HEK293 (cell line): ENCODE measurements at regions not wholly inside any gene's neighbourhood (a gene's known extent, or its start where the extent isn't known, plus 50 kb on each side); places are given as distances from the start of the nearest gene placed in this dataset.

Source experiments
- CTCF ChIA-PET: fragments of 350-600 bp; formaldehyde crosslinking; extraction: SDS; loops from one replicate; lab custom pipeline; 2021; ENCODE audit warnings: antibody characterized with exemption; lab: Yijun Ruan, JAX
- POLR2A ChIA-PET: fragments of 300-600 bp; formaldehyde crosslinking; extraction: SDS; loops from one replicate; lab custom pipeline; 2020; ENCODE audit warnings: antibody characterized with exemption, inconsistent platforms; lab: Yijun Ruan, JAX
- H3K27ac ChIP-seq: fragments of 200-500 bp; sonication (Bioruptor generic); 2 replicates; pipeline ENCODE4 v1.5.1; 2014; ENCODE audit warnings: low read depth, low read length, control low read depth, inconsistent platforms; ENCODE audit errors: extremely low read depth
- H3K36me3 ChIP-seq, 2 experiments: fragments of 200-500 bp in 1 of 2; sonication (Bioruptor generic) in 1 of 2; 1 replicate in 1 of 2; 2 replicates in 1 of 2; pipeline ENCODE4 v1.5.1; 2014 to 2017; ENCODE audit warnings: inconsistent platforms in 2 of 2, low read length in 2 of 2; ENCODE audit not compliant: control insufficient read depth in 2 of 2, insufficient read depth in 1 of 2
- H3K4me1 ChIP-seq: fragments of 200-500 bp; sonication (Bioruptor generic); 2 replicates; pipeline ENCODE4 v1.5.1; 2014; ENCODE audit warnings: mild to moderate bottlenecking, low read length, inconsistent platforms; ENCODE audit not compliant: control insufficient read depth, insufficient read depth
- H3K4me3 ChIP-seq: 2 replicates; pipeline ENCODE4 v1.5.1; 2011; ENCODE audit warnings: low read depth, mild to moderate bottlenecking, control low read depth, low read length, moderate library complexity
- H3K9me3 ChIP-seq: fragments of 200-500 bp; sonication (Bioruptor generic); 2 replicates; pipeline ENCODE4 v1.5.1; 2014; ENCODE audit warnings: low read depth, low read length, inconsistent platforms; ENCODE audit not compliant: control insufficient read depth, insufficient read depth
- BCL11A ChIP-seq: fragments of 450-650 bp; formaldehyde crosslinking; IDR thresholded peaks from 2 replicates; pipeline ENCODE4 v1.5.1; 2016; ENCODE audit warnings: low read depth, missing biosample characterization, missing genetic modification characterization
- BCL11B ChIP-seq: fragments of 450-650 bp; formaldehyde crosslinking; IDR thresholded peaks from 2 replicates; pipeline ENCODE4 v1.5.1; 2016; ENCODE audit warnings: low read depth, missing biosample characterization, missing genetic modification characterization
- GLI4 ChIP-seq: fragments of 450-650 bp; formaldehyde crosslinking; IDR thresholded peaks from 2 replicates; pipeline ENCODE4 v1.5.1; 2016; ENCODE audit warnings: missing biosample characterization, missing genetic modification characterization
- HOXA7 ChIP-seq: sonication (generic); formaldehyde crosslinking; IDR thresholded peaks from 2 replicates; pipeline ENCODE4 v1.8.1; 2022; ENCODE audit warnings: missing genetic modification reagents, borderline replicate concordance
- KLF7 ChIP-seq: fragments of 450-650 bp; formaldehyde crosslinking; IDR thresholded peaks from 2 replicates; pipeline ENCODE4 v1.5.1; 2016; ENCODE audit warnings: missing biosample characterization, missing genetic modification characterization, borderline replicate concordance
- KLF8 ChIP-seq: fragments of 450-650 bp; formaldehyde crosslinking; IDR thresholded peaks from 2 replicates; pipeline ENCODE4 v1.5.1; 2016; ENCODE audit warnings: missing biosample characterization, missing genetic modification characterization
- RBAK ChIP-seq: fragments of 450-650 bp; formaldehyde crosslinking; IDR thresholded peaks from 2 replicates; pipeline ENCODE4 v1.5.1; 2016; ENCODE audit warnings: missing biosample characterization, missing genetic modification characterization
- ZIC2 ChIP-seq: fragments of 450-650 bp; formaldehyde crosslinking; IDR thresholded peaks from 2 replicates; pipeline ENCODE4 v1.5.1; 2016; ENCODE audit warnings: missing biosample characterization, missing genetic modification characterization
- ZNF114 ChIP-seq: fragments of 450-650 bp; formaldehyde crosslinking; IDR thresholded peaks from 2 replicates; pipeline ENCODE4 v1.5.0; 2017; ENCODE audit warnings: missing biosample characterization, missing genetic modification characterization
- ZNF155 ChIP-seq: fragments of 450-650 bp; formaldehyde crosslinking; IDR thresholded peaks from 2 replicates; pipeline ENCODE4 v1.5.1; 2016; ENCODE audit warnings: missing biosample characterization, missing genetic modification characterization
- ZNF211 ChIP-seq: fragments of 450-650 bp; formaldehyde crosslinking; IDR thresholded peaks from 2 replicates; pipeline ENCODE4 v1.5.1; 2016; ENCODE audit warnings: low read depth, missing biosample characterization, missing genetic modification characterization
- ZNF266 ChIP-seq: fragments of 450-650 bp; formaldehyde crosslinking; IDR thresholded peaks from 2 replicates; pipeline ENCODE4 v1.5.1; 2016; ENCODE audit warnings: missing biosample characterization, missing genetic modification characterization, low read depth
- ZNF274 ChIP-seq, 2 experiments: fragments of 200-500 bp in 1 of 2; fragments of 450-650 bp in 1 of 2; sonication (Bioruptor generic) in 1 of 2; formaldehyde crosslinking in 1 of 2; IDR thresholded peaks; 2 replicates each; pipeline versions ENCODE4 v1.5.1 to v1.6.1; 2014 to 2016; ENCODE audit warnings: borderline replicate concordance in 1 of 2, inconsistent platforms in 1 of 2, low read length in 1 of 2, missing biosample characterization in 1 of 2, missing genetic modification characterization in 1 of 2
- ZNF324 ChIP-seq: fragments of 450-650 bp; formaldehyde crosslinking; IDR thresholded peaks from 2 replicates; pipeline ENCODE4 v1.5.1; 2016; ENCODE audit warnings: missing biosample characterization, missing genetic modification characterization
- ZNF404 ChIP-seq: fragments of 450-650 bp; formaldehyde crosslinking; IDR thresholded peaks from 2 replicates; pipeline ENCODE4 v1.5.1; 2017; ENCODE audit warnings: missing biosample characterization, missing genetic modification characterization
- ZNF423 ChIP-seq: fragments of 450-650 bp; formaldehyde crosslinking; IDR thresholded peaks from 2 replicates; pipeline ENCODE4 v1.5.1; 2016; ENCODE audit warnings: missing biosample characterization, missing genetic modification characterization
- ZNF473 ChIP-seq: fragments of 450-650 bp; formaldehyde crosslinking; IDR thresholded peaks from 2 replicates; pipeline ENCODE4 v1.5.1; 2017; ENCODE audit warnings: missing biosample characterization, missing genetic modification characterization
- ZNF549 ChIP-seq: fragments of 450-650 bp; IDR thresholded peaks from 2 replicates; pipeline ENCODE4 v1.5.1; 2018; ENCODE audit warnings: missing biosample characterization, missing genetic modification characterization, mild to moderate bottlenecking, inconsistent platforms, moderate library complexity
- ZNF571 ChIP-seq: fragments of 450-650 bp; formaldehyde crosslinking; IDR thresholded peaks from 2 replicates; pipeline ENCODE4 v1.5.0; 2017; ENCODE audit warnings: missing biosample characterization, missing genetic modification characterization
- ZNF585B ChIP-seq: fragments of 450-650 bp; formaldehyde crosslinking; IDR thresholded peaks from 2 replicates; pipeline ENCODE4 v1.5.1; 2016; ENCODE audit warnings: missing biosample characterization, missing genetic modification characterization
- ZNF596 ChIP-seq: fragments of 450-650 bp; IDR thresholded peaks from 2 replicates; pipeline ENCODE4 v1.5.0; 2018; ENCODE audit warnings: missing biosample characterization, mild to moderate bottlenecking, missing genetic modification characterization, moderate library complexity
- ZNF670 ChIP-seq: fragments of 450-650 bp; formaldehyde crosslinking; IDR thresholded peaks from 2 replicates; pipeline ENCODE4 v1.5.1; 2016; ENCODE audit warnings: missing biosample characterization, missing genetic modification characterization, low read depth
- ZNF677 ChIP-seq: fragments of 450-650 bp; IDR thresholded peaks from 2 replicates; pipeline ENCODE4 v1.5.0; 2018; ENCODE audit warnings: missing biosample characterization, mild to moderate bottlenecking, missing genetic modification characterization, moderate library complexity
- ZNF837 ChIP-seq: fragments of 450-650 bp; formaldehyde crosslinking; IDR thresholded peaks from 2 replicates; pipeline ENCODE4 v1.5.1; 2016; ENCODE audit warnings: missing biosample characterization, missing genetic modification characterization
- TF ChIP-seq, protein P1 (sequence below): fragments of 450-650 bp; formaldehyde crosslinking; IDR thresholded peaks from 2 replicates; pipeline ENCODE4 v1.5.1; 2016; ENCODE audit warnings: missing biosample characterization, missing genetic modification characterization

DNA sequence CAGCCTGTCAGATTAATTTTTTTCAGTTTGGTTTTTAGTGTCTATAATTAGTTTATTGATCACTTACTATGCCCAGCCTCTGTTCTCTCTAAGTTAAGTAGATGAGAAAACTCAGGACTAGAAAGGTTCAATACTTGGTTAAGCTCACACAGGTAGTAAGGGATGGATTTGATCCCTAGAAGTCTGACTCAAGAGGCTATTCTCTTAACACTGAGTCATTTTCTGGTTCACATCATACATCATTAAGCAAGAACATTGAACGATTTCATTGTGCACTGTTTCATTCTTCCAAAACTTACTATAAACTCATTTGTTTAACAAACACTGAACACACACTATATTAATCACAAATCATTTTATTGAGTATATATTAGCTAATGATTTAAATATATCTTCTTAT, 54.1 kb upstream of the SLC38A11 start:
- no peaks in the 10 kb centered on the region for H3K36me3 ChIP-seq
- ChIA-PET POLR2A (no interaction called here), CTCF (interaction anchor here (0.9 kb wide), 1 partner anchor 194 kb away, joined by 4 read pairs; the partner anchor contains the start of gene SCN3A)
- TF ChIP-seq ZIC2 (no peak), ZNF473 (tag by site-specific recombination) (no peak), BCL11A (no peak), ZNF837 (tag by site-specific recombination) (no peak), HOXA7 (CRISPR knock-in tag) (no peak), KLF8 (tag by site-specific recombination) (no peak), ZNF211 (tag by site-specific recombination) (no peak)
- no peak overlapping the region for H3K4me3 ChIP-seq
- H3K4me1 ChIP-seq, result no peaks in the 10 kb centered on the region
- no peak overlapping the region for H3K27ac ChIP-seq
- no peaks in the 10 kb centered on the region for H3K9me3 ChIP-seq

DNA sequence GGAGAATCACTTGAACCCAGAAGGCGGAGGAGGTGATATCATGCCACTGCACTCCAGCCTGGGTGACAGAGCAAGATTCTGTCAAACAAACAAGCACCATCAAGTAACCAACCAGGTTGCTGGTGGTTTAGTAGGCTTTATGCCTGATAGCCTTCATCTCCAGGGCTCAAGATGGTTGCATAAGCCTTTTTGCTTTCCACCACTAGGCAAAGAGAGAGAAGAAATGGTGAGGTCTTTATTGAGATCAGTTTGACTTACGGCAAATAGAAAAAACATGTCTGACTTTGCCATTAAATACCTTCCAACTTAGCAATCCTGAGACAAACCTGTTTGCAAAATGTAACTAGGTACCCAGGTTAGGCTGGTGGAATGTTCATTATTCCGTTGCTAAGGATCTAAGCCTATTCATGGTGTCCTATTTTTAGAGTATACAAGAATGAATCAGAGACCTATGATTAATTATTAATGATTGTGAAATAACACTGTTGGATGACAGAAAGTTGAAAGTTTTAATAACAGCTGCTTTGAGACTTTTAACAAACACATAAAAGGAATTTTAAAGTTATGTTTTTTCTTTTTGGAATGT, 53.5 kb upstream of the SLC38A11 start:
- H3K36me3 ChIP-seq, result no peaks in the 10 kb centered on the region
- H3K27ac ChIP-seq, result no peak overlapping the region
- CTCF ChIA-PET, result interaction anchor here (0.6 kb wide), 1 partner anchor 273 kb away, joined by 5 read pairs; no protein-coding TSS in a partner anchor
- TF ChIP-seq, protein P1, sequence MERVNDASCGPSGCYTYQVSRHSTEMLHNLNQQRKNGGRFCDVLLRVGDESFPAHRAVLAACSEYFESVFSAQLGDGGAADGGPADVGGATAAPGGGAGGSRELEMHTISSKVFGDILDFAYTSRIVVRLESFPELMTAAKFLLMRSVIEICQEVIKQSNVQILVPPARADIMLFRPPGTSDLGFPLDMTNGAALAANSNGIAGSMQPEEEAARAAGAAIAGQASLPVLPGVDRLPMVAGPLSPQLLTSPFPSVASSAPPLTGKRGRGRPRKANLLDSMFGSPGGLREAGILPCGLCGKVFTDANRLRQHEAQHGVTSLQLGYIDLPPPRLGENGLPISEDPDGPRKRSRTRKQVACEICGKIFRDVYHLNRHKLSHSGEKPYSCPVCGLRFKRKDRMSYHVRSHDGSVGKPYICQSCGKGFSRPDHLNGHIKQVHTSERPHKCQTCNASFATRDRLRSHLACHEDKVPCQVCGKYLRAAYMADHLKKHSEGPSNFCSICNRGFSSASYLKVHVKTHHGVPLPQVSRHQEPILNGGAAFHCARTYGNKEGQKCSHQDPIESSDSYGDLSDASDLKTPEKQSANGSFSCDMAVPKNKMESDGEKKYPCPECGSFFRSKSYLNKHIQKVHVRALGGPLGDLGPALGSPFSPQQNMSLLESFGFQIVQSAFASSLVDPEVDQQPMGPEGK (tag by site-specific recombination), result no peak
- TF ChIP-seq BCL11B (tag by site-specific recombination) (no peak), ZNF677 (no peak), GLI4 (tag by site-specific recombination) (no peak), KLF7 (tag by site-specific recombination) (no peak), ZNF324 (tag by site-specific recombination) (no peak), ZNF274 (IDR thresholded peaks at IDR 0.05; ENCODE audit: low read length) (no peak), ZNF274 (tag by site-specific recombination; IDR thresholded peaks at IDR 0.05; ENCODE audit: borderline replicate concordance) (no peak), ZNF114 (tag by site-specific recombination) (no peak), ZNF549 (tag by site-specific recombination) (no peak), ZNF404 (no peak), ZNF423 (no peak), ZNF266 (no peak), ZNF155 (tag by site-specific recombination) (no peak), ZNF585B (no peak)
- no peaks in the 10 kb centered on the region for H3K9me3 ChIP-seq
- no peaks in the 10 kb centered on the region for H3K4me1 ChIP-seq
- POLR2A ChIA-PET, result no interaction called here
- no peak overlapping the region for H3K4me3 ChIP-seq

DNA sequence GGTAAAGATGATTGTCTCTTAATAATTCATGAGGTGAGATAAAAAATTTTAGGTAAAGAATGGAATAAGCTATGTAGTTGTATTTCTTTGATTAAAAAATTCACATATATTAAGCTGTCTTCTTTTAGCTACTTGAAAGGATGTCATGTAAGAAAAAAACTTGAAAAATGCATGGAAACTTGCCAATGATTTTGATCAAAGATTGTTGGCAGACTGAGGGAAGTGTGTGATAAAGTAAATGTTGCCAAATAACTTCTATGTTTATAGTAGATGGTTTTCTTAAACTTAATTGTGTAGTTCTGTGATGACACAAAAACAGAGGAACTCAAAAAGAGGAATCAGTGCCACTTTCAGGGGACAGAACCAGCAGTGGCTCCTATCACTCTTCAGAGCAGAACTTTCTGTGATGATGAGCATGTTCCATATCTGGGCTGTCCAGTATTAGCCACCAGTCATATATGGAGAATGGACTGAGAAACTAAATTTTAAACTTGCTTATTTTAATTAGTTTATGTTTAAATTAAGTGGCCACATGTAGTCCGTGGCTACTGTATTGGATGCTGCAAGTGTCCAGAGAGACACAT, 51.9 kb upstream of the SLC38A11 start:
- ChIA-PET POLR2A (interaction anchor here (0.7 kb wide), 1 partner anchor 14 kb away, joined by 3 read pairs; no protein-coding TSS in a partner anchor), CTCF (interaction anchor here (0.6 to 1.3 kb wide), 5 partner anchors 9 to 269 kb away, joined by 3 to 4 read pairs (median 3); partner anchors contain the start of gene SCN3A)
- H3K36me3 ChIP-seq, result no peaks in the 10 kb centered on the region
- H3K27ac ChIP-seq, result no peak overlapping the region
- no peaks in the 10 kb centered on the region for H3K4me1 ChIP-seq
- H3K9me3 ChIP-seq, result no peaks in the 10 kb centered on the region
- H3K4me3 ChIP-seq, result no peak overlapping the region
- TF ChIP-seq ZNF571 (no peak), RBAK (tag by site-specific recombination) (no peak), ZNF670 (tag by site-specific recombination) (no peak), ZNF596 (tag by site-specific recombination) (no peak)
